H1 (cell line): ENCODE measurements at regions not wholly inside any gene's neighbourhood (a gene's known extent, or its start where the extent isn't known, plus 50 kb on each side); places are given as distances from the start of the nearest gene placed in this dataset.

Experiments
- CTCF ChIA-PET: fragments of 300-600 bp; sonication (Branson Sonifier 250); formaldehyde crosslinking; loops from one replicate; lab custom pipeline; 2021; ENCODE audit not compliant: partially characterized antibody; lab: Charles Lee
- POLR2A ChIA-PET: fragments of 300-600 bp; sonication (Branson Sonifier 250); formaldehyde crosslinking; loops from one replicate; lab custom pipeline; 2021; ENCODE audit warnings: inconsistent platforms; ENCODE audit not compliant: partially characterized antibody; lab: Charles Lee
- DNase-seq, 2 experiments: peaks; one replicate each; pipeline versions ENCODE4 v3.0.0 to v3.0.0-alpha.2; 2010 to 2022; ENCODE audit warnings: low spot score in 2 of 2, low read depth in 1 of 2, mixed read lengths in 1 of 2
- FAIRE-seq: peaks from 2 replicates; lab custom pipeline; 2011; peaks lifted over from hg19 to GRCh38; lab: Jason Lieb, UNC
- H2AFZ ChIP-seq: 2 replicates; pipeline ENCODE4 v1.8.1; 2012; ENCODE audit warnings: low read length, inconsistent platforms
- H2AK5ac ChIP-seq: 2 replicates; pipeline ENCODE4 v1.6.1; 2013; ENCODE audit warnings: low read depth, low read length
- H2BK120ac ChIP-seq: replicated peaks from 2 replicates; pipeline ENCODE3; 2013; ENCODE audit warnings: low read depth, low read length, inconsistent platforms
- H2BK12ac ChIP-seq: 2 replicates; pipeline ENCODE4 v1.6.1; 2013; ENCODE audit warnings: low read depth, low read length
- H2BK15ac ChIP-seq: 2 replicates; pipeline ENCODE4 v1.6.1; 2013; ENCODE audit warnings: low read length
- H2BK20ac ChIP-seq: 2 replicates; pipeline ENCODE4 v1.6.1; 2013; ENCODE audit warnings: low read length
- H2BK5ac ChIP-seq: 2 replicates; pipeline ENCODE4 v1.6.1; 2013; ENCODE audit warnings: low read depth, low read length
- H3K14ac ChIP-seq: 2 replicates; pipeline ENCODE4 v1.6.1; 2013; ENCODE audit warnings: inconsistent platforms; ENCODE audit not compliant: insufficient read length
- H3K18ac ChIP-seq: 2 replicates; pipeline ENCODE4 v1.6.1; 2013; ENCODE audit warnings: low read length; ENCODE audit errors: extremely low read depth
- H3K23ac ChIP-seq: 2 replicates; pipeline ENCODE4 v1.6.1; 2013; ENCODE audit warnings: inconsistent platforms; ENCODE audit not compliant: insufficient read length
- H3K23me2 ChIP-seq: 2 replicates; pipeline ENCODE4 v1.6.1; 2013; ENCODE audit warnings: low read depth, low read length
- H3K27ac ChIP-seq: 2 replicates; pipeline ENCODE4 v1.6.1; 2011; ENCODE audit warnings: low read depth, low read length, inconsistent platforms
- H3K27me3 ChIP-seq, 4 experiments: replicated peaks in 1 of 4; 1 replicate in 1 of 4; 2 replicates in 3 of 4; pipeline versions ENCODE4 v1.6.1 to v1.8.1; 2011 to 2013; ENCODE audit warnings: low read length in 3 of 4, mild to moderate bottlenecking in 3 of 4, inconsistent platforms in 2 of 4, mixed read lengths in 2 of 4, moderate library complexity in 1 of 4; ENCODE audit not compliant: control insufficient read depth in 3 of 4, insufficient read depth in 3 of 4; ENCODE audit errors: extremely low read depth in 1 of 4
- H3K36me3 ChIP-seq, 4 experiments: 2 replicates each; pipeline versions ENCODE4 v1.6.1 to v1.8.1; 2011 to 2013; ENCODE audit warnings: mild to moderate bottlenecking in 4 of 4, low read length in 3 of 4, moderate library complexity in 2 of 4, control low read depth in 1 of 4, inconsistent platforms in 1 of 4; ENCODE audit not compliant: insufficient read depth in 4 of 4, control insufficient read depth in 2 of 4
- H3K4ac ChIP-seq: replicated peaks from 2 replicates; pipeline ENCODE3; 2013; ENCODE audit warnings: low read length, low read depth, mixed read lengths, inconsistent platforms; ENCODE audit not compliant: insufficient read length
- H3K4me1 ChIP-seq, 4 experiments: replicated peaks in 1 of 4; 1 replicate in 1 of 4; 2 replicates in 3 of 4; pipeline versions ENCODE4 v1.6.1 to v1.8.1; 2011 to 2013; ENCODE audit warnings: low read length in 3 of 4, inconsistent platforms in 2 of 4, mixed read lengths in 1 of 4; ENCODE audit not compliant: insufficient read depth in 4 of 4, control insufficient read depth in 3 of 4
- H3K4me2 ChIP-seq, 2 experiments: 2 replicates each; pipeline versions ENCODE4 v1.6.1 to v1.8.1; 2011 to 2013; ENCODE audit warnings: low read depth in 2 of 2, low read length in 2 of 2, control low read depth in 1 of 2, inconsistent platforms in 1 of 2, mild to moderate bottlenecking in 1 of 2; ENCODE audit not compliant: insufficient read depth in 1 of 2
- H3K4me3 ChIP-seq, 4 experiments: fragments of 200-600, 300-600 bp in 1 of 4; sonication (generic), shearing (Covaris generic), sonication (Bioruptor Twin) in 1 of 4; 2 replicates each; pipeline versions ENCODE4 v1.5.1 to v1.8.1; 2011 to 2016; ENCODE audit warnings: low read length in 4 of 4, low read depth in 3 of 4, control low read depth in 2 of 4, inconsistent platforms in 2 of 4, mild to moderate bottlenecking in 2 of 4, mixed read lengths in 1 of 4, moderate library complexity in 1 of 4; ENCODE audit not compliant: insufficient read depth in 2 of 4; ENCODE audit errors: extremely low read depth in 1 of 4
- H3K56ac ChIP-seq: replicated peaks from 2 replicates; pipeline ENCODE3; 2013; ENCODE audit warnings: low read depth, mild to moderate bottlenecking, mixed read lengths, low read length, inconsistent platforms; ENCODE audit not compliant: insufficient read length
- H3K79me1 ChIP-seq: 2 replicates; pipeline ENCODE4 v1.6.1; 2013; ENCODE audit warnings: low read depth, low read length, control low read depth
- H3K79me2 ChIP-seq, 2 experiments: 2 replicates each; pipeline versions ENCODE4 v1.6.1 to v1.8.1; 2012 to 2013; ENCODE audit warnings: low read length in 2 of 2, mild to moderate bottlenecking in 2 of 2, inconsistent platforms in 1 of 2; ENCODE audit not compliant: insufficient read depth in 2 of 2, control insufficient read depth in 1 of 2
- H3K9ac ChIP-seq, 4 experiments: replicated peaks in 1 of 4; 1 replicate in 1 of 4; 2 replicates in 3 of 4; pipeline versions ENCODE4 v1.6.1 to v1.8.1; 2011 to 2013; ENCODE audit warnings: low read depth in 3 of 4, low read length in 3 of 4, control low read depth in 2 of 4, mild to moderate bottlenecking in 2 of 4, moderate library complexity in 2 of 4, inconsistent platforms in 1 of 4; ENCODE audit errors: extremely low read depth in 1 of 4
- H3K9me3 ChIP-seq, 2 experiments: 2 replicates each; pipeline versions ENCODE4 v1.6.1 to v1.8.1; 2012 to 2013; ENCODE audit warnings: mild to moderate bottlenecking in 2 of 2, moderate library complexity in 2 of 2, control low read depth in 1 of 2, inconsistent platforms in 1 of 2, low read depth in 1 of 2, low read length in 1 of 2, mixed read lengths in 1 of 2; ENCODE audit not compliant: insufficient read depth in 2 of 2
- H4K20me1 ChIP-seq, 2 experiments: replicated peaks in 1 of 2; 2 replicates each; pipeline versions ENCODE3 to v1.8.1; 2011 to 2013; ENCODE audit warnings: inconsistent platforms in 2 of 2, low read length in 2 of 2, mild to moderate bottlenecking in 1 of 2; ENCODE audit not compliant: insufficient read depth in 2 of 2, control insufficient read depth in 1 of 2
- H4K5ac ChIP-seq: 2 replicates; pipeline ENCODE4 v1.6.1; 2013; ENCODE audit warnings: low read length, low read depth, mixed read lengths, inconsistent platforms; ENCODE audit not compliant: insufficient read length
- H4K8ac ChIP-seq: 2 replicates; pipeline ENCODE4 v1.8.0; 2013; ENCODE audit warnings: mild to moderate bottlenecking, moderate library complexity, low read length, inconsistent platforms; ENCODE audit not compliant: insufficient read depth; ENCODE audit errors: extremely low read depth
- H4K91ac ChIP-seq: replicated peaks from 2 replicates; pipeline ENCODE3; 2013; ENCODE audit warnings: low read length, mixed read lengths, inconsistent platforms; ENCODE audit not compliant: insufficient read length
- CHD2 ChIP-seq: IDR thresholded peaks from 2 replicates; pipeline ENCODE4 v1.6.1; 2012; ENCODE audit warnings: low read length, improper control_type of control experiment
- KDM1A ChIP-seq: fragments of 200-600, 300-600 bp; sonication (generic); IDR thresholded peaks from 2 replicates; pipeline ENCODE4 v1.7.1; 2016; ENCODE audit warnings: mild to moderate bottlenecking, low read length, borderline replicate concordance
- MAFK ChIP-seq: IDR thresholded peaks from 2 replicates; pipeline ENCODE4 v1.6.1; 2012; ENCODE audit warnings: low read depth, mild to moderate bottlenecking, improper control_type of control experiment, low read length
- NRF1 ChIP-seq: IDR thresholded peaks from 2 replicates; pipeline ENCODE4 v1.6.1; 2011; ENCODE audit warnings: mild to moderate bottlenecking, low read depth, low read length, improper control_type of control experiment
- SAP30 ChIP-seq: fragments of 300-600 bp; sonication (generic); IDR thresholded peaks from 2 replicates; pipeline ENCODE4 v1.7.1; 2012; ENCODE audit warnings: low read length, moderate library complexity, mild to moderate bottlenecking, inconsistent platforms; ENCODE audit not compliant: insufficient read depth, insufficient replicate concordance
- SIN3A ChIP-seq, 2 experiments: IDR thresholded peaks in 1 of 2; conservative IDR thresholded peaks in 1 of 2; 2 replicates each; pipeline ENCODE4 v1.6.1; 2011 to 2012; ENCODE audit warnings: low read length in 2 of 2, improper control_type of control experiment in 1 of 2, low read depth in 1 of 2, mild to moderate bottlenecking in 1 of 2
- SP2 ChIP-seq: IDR thresholded peaks from 2 replicates; pipeline ENCODE4 v1.6.1; 2012; ENCODE audit warnings: mild to moderate bottlenecking, low read length, inconsistent platforms
- YY1 ChIP-seq: IDR thresholded peaks from 2 replicates; pipeline ENCODE4 v1.6.1; 2011; ENCODE audit warnings: low read depth, mild to moderate bottlenecking, low read length
- WGBS, 2 experiments: shearing (Covaris generic) in 1 of 2; methylation state at CpG; one replicate each; pipeline versions ENCODE4 v1.1.6 to v1.1.7; 2013 to 2015; ENCODE audit warnings: low lambda C conversion rate in 2 of 2, mixed read lengths in 2 of 2, inconsistent platforms in 1 of 2, low coverage in 1 of 2, missing lambda C conversion rate in 1 of 2; ENCODE audit not compliant: insufficient replicate concordance in 2 of 2, insufficient coverage in 1 of 2, insufficient read length in 1 of 2; ENCODE audit errors: extremely low coverage in 1 of 2, missing lambda C conversion rate in 1 of 2; 5-methylcytosine and 5-hydroxymethylcytosine counted together

DNA sequence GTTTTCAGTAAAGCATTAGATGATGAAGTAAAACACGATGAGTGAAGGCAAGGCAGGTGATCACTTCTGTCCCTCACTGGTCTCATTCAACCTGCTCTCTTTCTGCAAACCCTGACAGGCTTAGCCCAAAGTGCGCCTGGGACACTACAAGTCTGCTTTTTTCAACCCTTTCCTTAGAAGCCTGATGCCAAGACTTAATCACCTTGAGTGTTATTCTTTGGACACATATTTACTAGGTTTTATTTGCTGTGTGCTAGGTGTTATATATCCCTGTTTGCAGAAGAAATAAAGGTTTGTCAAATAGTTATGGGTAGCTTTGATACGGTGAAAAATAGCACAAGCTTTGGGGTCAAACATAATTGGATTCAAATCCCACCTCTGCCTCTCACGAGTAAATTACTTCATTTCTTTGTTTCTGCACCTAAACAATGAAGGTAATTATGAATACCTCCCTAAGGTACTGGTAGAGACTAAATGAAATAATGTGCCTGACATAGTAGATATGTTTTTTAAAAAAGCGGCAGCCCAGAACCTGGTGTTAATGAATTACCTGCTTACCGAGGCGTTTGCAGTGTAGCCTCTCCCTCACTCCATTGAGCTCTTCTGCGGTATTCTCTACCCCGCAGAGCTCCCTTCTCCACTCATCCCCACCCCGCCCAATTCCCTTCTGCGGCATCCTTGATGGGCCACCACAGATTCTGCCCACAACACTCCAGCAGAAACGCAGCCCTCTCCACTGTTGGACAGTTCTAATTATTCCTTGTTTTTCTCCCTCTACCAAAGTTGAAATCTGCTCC, 269.0 kb upstream of the TPM1 start:
- Histone ChIP-seq H2BK120ac (no peak overlapping the region), H2BK5ac (no peak overlapping the region)
- POLR2A ChIA-PET = no interaction called here
- TF ChIP-seq CHD2 = no peak
- TF ChIP-seq SAP30 = no peak
- no peak for TF ChIP-seq SIN3A (conservative IDR thresholded peaks at IDR 0.05 in 1 of 2, IDR thresholded peaks at IDR 0.05 in 1 of 2; ENCODE audit: low read depth in 1 of 2, low read length in 2 of 2)
- no peak for TF ChIP-seq YY1
- no peak for TF ChIP-seq MAFK
- TF ChIP-seq KDM1A = no peak
- no peak for TF ChIP-seq SP2
- TF ChIP-seq NRF1 = no peak
- TF ChIP-seq, all 59 proteins: peak for 0
- no peak for FAIRE-seq
- H3K23ac ChIP-seq = no peak overlapping the region
- H3K4me3 ChIP-seq = no peak overlapping the region
- H3K14ac ChIP-seq = no peak overlapping the region
- peaks cover 0 to 4% (median 0%) of the 10 kb centered on the region in 4 experiments; a peak in 3 of 8 replicates for H3K36me3 ChIP-seq
- H3K56ac ChIP-seq = no peak overlapping the region
- WGBS, 2 experiments = 94% methylated on average over 12 of the region's 12 CpGs; no CpG with 5 or more reads in 1 of the 2 experiments
- no peaks in the 10 kb centered on the region for H4K20me1 ChIP-seq
- H2BK20ac ChIP-seq = no peak overlapping the region
- no peak overlapping the region for H3K4me2 ChIP-seq
- no peak overlapping the region for H4K8ac ChIP-seq
- no peaks in the 10 kb centered on the region for H3K9me3 ChIP-seq
- CTCF ChIA-PET = interaction anchor here (3.1 kb wide), 1 partner anchor 32 kb away, joined by 7 read pairs; no protein-coding TSS in a partner anchor
- H2AK5ac ChIP-seq = no peak overlapping the region
- no peak for DNase-seq
- no peak overlapping the region for H2BK15ac ChIP-seq
- no peak overlapping the region for H4K5ac ChIP-seq
- H3K18ac ChIP-seq = no peak overlapping the region
- H3K4ac ChIP-seq = no peak overlapping the region
- no peak overlapping the region for H2BK12ac ChIP-seq
- no peaks in the 10 kb centered on the region for H3K27me3 ChIP-seq
- H3K27ac ChIP-seq = no peak overlapping the region
- H2AFZ ChIP-seq = no peak overlapping the region
- no peaks in the 10 kb centered on the region for H3K79me1 ChIP-seq
- no peaks in the 10 kb centered on the region for H3K23me2 ChIP-seq
- H3K4me1 ChIP-seq = peaks cover 0 to 10% (median 8%) of the 10 kb centered on the region in 4 experiments; a peak in 5 of 7 replicates
- no peaks in the 10 kb centered on the region for H3K79me2 ChIP-seq
- H4K91ac ChIP-seq = no peak overlapping the region
- no peak overlapping the region for H3K9ac ChIP-seq
